ENCODE measurements at regions not wholly inside any gene's neighbourhood (a gene's known extent, or its start where the extent isn't known, plus 50 kb on each side); places are given as distances from the start of the nearest gene placed in this dataset.

GRCh38 chr10:85311613-85312337, 983.4 kb downstream of the CCSER2 start:
- intact Hi-C loops (cut with DNase I): no loop called here
- no peak overlapping the region for H3K4me3 ChIP-seq
- no peaks in the 10 kb centered on the region for H3K9me3 ChIP-seq
- 11 to 20% methylated on average over 2 of the region's 2 CpGs for WGBS, 2 donors
- H3K27me3 ChIP-seq: no peaks in the 10 kb centered on the region
- H3K27ac ChIP-seq: no peak overlapping the region
- no peaks in the 10 kb centered on the region for H3K36me3 ChIP-seq (replicated peaks in 1 of 2; ENCODE audit: insufficient read depth in 1 of 2, low read depth in 2 of 2)
- no peak for DNase-seq
- H3K4me1 ChIP-seq: peaks cover 7% of the 10 kb centered on the region
- TF ChIP-seq CTCF (IDR thresholded peaks at IDR 0.05) (no peak), POLR2A (IDR thresholded peaks at IDR 0.05) (no peak)
- ATAC-seq: no peak

- Histone ChIP-seq H3K4me1 (peaks cover 7% of the 10 kb centered on the region), H3K9me3 (no peaks in the 10 kb centered on the region), H3K4me3 (no peak overlapping the region), H3K27ac (no peak overlapping the region), H3K27me3 (no peaks in the 10 kb centered on the region), H3K36me3 (replicated peaks in 1 of 2; ENCODE audit: insufficient read depth in 1 of 2, low read depth in 2 of 2) (no peaks in the 10 kb centered on the region)
- intact Hi-C loops (cut with DNase I): no loop called here
- DNase-seq: no peak
- 67 to 93% methylated on average over 4 of the region's 4 CpGs for WGBS, 2 donors
- TF ChIP-seq POLR2A (IDR thresholded peaks at IDR 0.05) (no peak), CTCF (IDR thresholded peaks at IDR 0.05) (no peak)
- no peak for ATAC-seq
Measured at GRCh38 chr10:85315657-85316056, 987.3 kb downstream of the CCSER2 start.

GRCh38 chr10:85316276-85316675, 987.9 kb downstream of the CCSER2 start:
- no peaks in the 10 kb centered on the region for H3K9me3 ChIP-seq
- no peak overlapping the region for H3K27ac ChIP-seq
- TF ChIP-seq POLR2A (IDR thresholded peaks at IDR 0.05) (no peak), CTCF (IDR thresholded peaks at IDR 0.05) (no peak)
- ATAC-seq: no peak
- 71 to 74% methylated on average over 4 of the region's 4 CpGs for WGBS, 2 donors
- peaks cover 7% of the 10 kb centered on the region for H3K4me1 ChIP-seq
- H3K4me3 ChIP-seq: no peak overlapping the region
- no peaks in the 10 kb centered on the region for H3K27me3 ChIP-seq
- intact Hi-C loops (cut with DNase I): no loop called here
- H3K36me3 ChIP-seq (replicated peaks in 1 of 2; ENCODE audit: insufficient read depth in 1 of 2, low read depth in 2 of 2): no peaks in the 10 kb centered on the region
- no peak for DNase-seq

GRCh38 chr10:85317827-85318226, 989.4 kb downstream of the CCSER2 start:
- 79 to 84% methylated on average over 2 of the region's 2 CpGs for WGBS, 2 donors
- intact Hi-C loops (cut with DNase I): no loop called here
- H3K9me3 ChIP-seq: no peaks in the 10 kb centered on the region

More at GRCh38 chr10:85317827-85318226, 989.4 kb downstream of the CCSER2 start:
- TF ChIP-seq CTCF (IDR thresholded peaks at IDR 0.05) (no peak), POLR2A (IDR thresholded peaks at IDR 0.05) (no peak)
- DNase-seq (no peak), ATAC-seq (no peak)
- Histone ChIP-seq H3K4me1 (no peaks in the 10 kb centered on the region), H3K4me3 (no peak overlapping the region), H3K27ac (no peak overlapping the region), H3K36me3 (replicated peaks in 1 of 2; ENCODE audit: insufficient read depth in 1 of 2, low read depth in 2 of 2) (no peaks in the 10 kb centered on the region), H3K27me3 (no peaks in the 10 kb centered on the region)
